ENCODE measurements at regions not wholly inside any gene's neighbourhood (a gene's known extent, or its start where the extent isn't known, plus 50 kb on each side); places are given as distances from the start of the nearest gene placed in this dataset.
"Not testable (repeated sequence)": the region's sequence is repeated elsewhere in the genome, so short reads cannot be mapped to it uniquely, and the experiment has no call there.

- no peak for DNase-seq (ENCODE audit: low read depth)
Observed at GRCh38 chr3:75126556-75126955, 512.1 kb upstream of the CNTN3 start.

- DNase-seq (ENCODE audit: low read depth), result no peak
Observed at GRCh38 chr3:75129101-75129500, 514.6 kb upstream of the CNTN3 start.

- DNase-seq (ENCODE audit: low read depth), result no peak
Observed at GRCh38 chr3:75136100-75136897, 521.8 kb upstream of the CNTN3 start.

GRCh38 chr3:75138345-75138744, 523.9 kb upstream of the CNTN3 start:
- no peak for DNase-seq (ENCODE audit: low read depth)

- DNase-seq (ENCODE audit: low read depth), result no peak
Observed at GRCh38 chr3:75140904-75141615, 523.1 kb upstream of the FRG2C start.

GRCh38 chr3:75144406-75144805, 519.7 kb upstream of the FRG2C start:
- DNase-seq (ENCODE audit: low read depth), result no peak

- DNase-seq (ENCODE audit: low read depth), result no peak
Observed at GRCh38 chr3:75171630-75172230, 492.4 kb upstream of the FRG2C start.

- no peak for DNase-seq (ENCODE audit: low read depth)
Observed at GRCh38 chr3:75176937-75177336, 487.2 kb upstream of the FRG2C start.

- DNase-seq (ENCODE audit: low read depth), result no peak
Observed at GRCh38 chr3:75180235-75180944, 483.7 kb upstream of the FRG2C start.

- no peak for DNase-seq (ENCODE audit: low read depth)
Observed at GRCh38 chr3:75180945-75181298, 483.2 kb upstream of the FRG2C start.

GRCh38 chr3:75188962-75189361, 475.2 kb upstream of the FRG2C start:
- DNase-seq (ENCODE audit: low read depth), result no peak

GRCh38 chr3:75192146-75192616, 471.9 kb upstream of the FRG2C start:
- DNase-seq (ENCODE audit: low read depth), result peak; percentile 32

GRCh38 chr3:75193797-75194196, 470.3 kb upstream of the FRG2C start:
- DNase-seq (ENCODE audit: low read depth), result no peak

GRCh38 chr3:75214332-75214731, 449.8 kb upstream of the FRG2C start:
- not testable (repeated sequence) for DNase-seq (ENCODE audit: low read depth)

- no peak for DNase-seq (ENCODE audit: low read depth)
Observed at GRCh38 chr3:75218577-75218976, 445.6 kb upstream of the FRG2C start.

- DNase-seq (ENCODE audit: low read depth), result no peak
Observed at GRCh38 chr3:75220932-75221331, 443.2 kb upstream of the FRG2C start.

- DNase-seq (ENCODE audit: low read depth), result no peak
Observed at GRCh38 chr3:75224412-75224811, 439.7 kb upstream of the FRG2C start.

GRCh38 chr3:75232216-75232615, 431.9 kb upstream of the FRG2C start:
- DNase-seq (ENCODE audit: low read depth), result no peak

- DNase-seq (ENCODE audit: low read depth), result no peak
Observed at GRCh38 chr3:75235631-75236030, 428.5 kb upstream of the FRG2C start.

GRCh38 chr3:75237053-75237452, 427.1 kb upstream of the FRG2C start:
- no peak for DNase-seq (ENCODE audit: low read depth)

GRCh38 chr3:75237477-75237876, 426.7 kb upstream of the FRG2C start:
- no peak for DNase-seq (ENCODE audit: low read depth)

- DNase-seq (ENCODE audit: low read depth), result not testable (repeated sequence)
Observed at GRCh38 chr3:75241226-75241962, 422.7 kb upstream of the FRG2C start.
